ENCODE measurements at regions not wholly inside any gene's neighbourhood (a gene's known extent, or its start where the extent isn't known, plus 50 kb on each side); places are given as distances from the start of the nearest gene placed in this dataset.

DNA sequence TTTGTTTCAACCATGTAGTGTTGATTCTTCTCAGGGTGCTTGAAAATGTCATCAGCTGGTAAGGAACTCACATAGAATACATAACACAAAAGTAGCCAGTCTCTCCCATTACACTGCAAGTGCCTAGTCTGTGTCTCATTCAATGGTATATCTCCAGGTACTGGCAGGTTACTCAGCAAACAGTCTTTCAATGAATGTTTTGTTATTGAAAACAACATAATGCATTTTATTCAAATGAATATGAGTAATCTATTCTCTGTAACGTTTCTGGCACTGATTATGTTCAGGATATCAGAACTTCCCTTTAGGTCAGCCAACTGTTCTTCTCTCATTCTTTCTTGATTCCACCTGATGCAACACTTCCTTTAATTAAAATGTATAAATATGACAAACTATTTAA is 68.0 kb upstream of the SLITRK1 start:
- DNase-seq (ENCODE audit: low read depth, low spot score): no peak

DNA sequence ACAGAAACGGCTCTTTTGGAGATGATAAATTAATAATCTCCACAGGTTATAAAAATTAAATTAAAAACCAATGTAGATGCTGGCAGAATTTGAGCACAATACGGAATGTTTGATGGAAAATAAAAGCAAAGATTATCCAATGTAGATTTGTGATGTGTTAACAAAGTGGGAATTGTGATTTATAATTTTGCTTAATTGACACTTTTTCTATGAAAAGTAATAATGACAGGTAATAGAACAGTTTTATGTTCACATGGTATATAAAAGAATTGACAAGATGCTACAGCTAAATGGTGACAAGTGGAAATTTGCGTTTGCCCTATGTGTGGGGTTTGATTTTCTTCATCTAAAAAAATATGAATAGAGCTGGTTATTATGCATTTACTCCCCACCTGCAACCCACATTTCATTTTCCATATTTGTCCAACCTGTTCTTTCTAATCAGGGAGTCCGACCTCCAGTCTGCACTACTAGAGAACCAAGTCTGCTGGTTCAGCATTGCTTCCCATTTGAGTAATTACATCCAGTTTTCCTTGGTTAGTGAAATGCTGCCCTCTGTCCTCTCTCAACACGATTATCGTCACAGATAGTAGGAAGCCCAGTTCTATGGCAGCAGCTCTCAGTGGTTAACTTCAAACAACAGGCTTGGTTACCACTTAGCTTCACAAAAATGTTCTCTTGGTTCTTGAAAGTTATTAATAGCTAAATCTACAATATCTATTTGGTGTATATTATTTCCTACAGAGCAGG is 61.4 kb upstream of the SLITRK1 start:
- no CpG with 5 or more reads among the region's 6 CpGs for WGBS (ENCODE audit: insufficient coverage, insufficient read length)
- Histone ChIP-seq H3K27ac (ENCODE audit: low read length) (no peak overlapping the region), H3K4me3 (ENCODE audit: low read length) (no peak overlapping the region), H3K36me3 (ENCODE audit: control insufficient read depth, insufficient read depth, low read length) (no peaks in the 10 kb centered on the region), H3K27me3 (ENCODE audit: control insufficient read depth, insufficient read depth, low read length) (no peaks in the 10 kb centered on the region), H3K9me3 (ENCODE audit: control insufficient read depth, insufficient read depth, low read length) (no peaks in the 10 kb centered on the region), H3K4me1 (ENCODE audit: control insufficient read depth, insufficient read depth, low read length) (no peaks in the 10 kb centered on the region)
- DNase-seq (ENCODE audit: low read depth, low spot score): no peak

More for the DNA sequence above, 68.0 kb upstream of the SLITRK1 start:
- no peak overlapping the region for H3K4me3 ChIP-seq (ENCODE audit: low read length)
- H3K27me3 ChIP-seq (ENCODE audit: control insufficient read depth, insufficient read depth, low read length): no peaks in the 10 kb centered on the region
- no peaks in the 10 kb centered on the region for H3K36me3 ChIP-seq (ENCODE audit: control insufficient read depth, insufficient read depth, low read length)
- no peaks in the 10 kb centered on the region for H3K4me1 ChIP-seq (ENCODE audit: control insufficient read depth, insufficient read depth, low read length)
- no peak overlapping the region for H3K27ac ChIP-seq (ENCODE audit: low read length)
- H3K9me3 ChIP-seq (ENCODE audit: control insufficient read depth, insufficient read depth, low read length): no peaks in the 10 kb centered on the region
- WGBS (ENCODE audit: insufficient coverage, insufficient read length): no CpG with 5 or more reads among the region's 1 CpG

GRCh38 chr13:83941701-83942335 is 59.5 kb upstream of the SLITRK1 start:
- Histone ChIP-seq H3K36me3 (ENCODE audit: control insufficient read depth, insufficient read depth, low read length) (no peaks in the 10 kb centered on the region), H3K27ac (ENCODE audit: low read length) (no peak overlapping the region), H3K4me1 (ENCODE audit: control insufficient read depth, insufficient read depth, low read length) (no peaks in the 10 kb centered on the region), H3K27me3 (ENCODE audit: control insufficient read depth, insufficient read depth, low read length) (no peaks in the 10 kb centered on the region), H3K9me3 (ENCODE audit: control insufficient read depth, insufficient read depth, low read length) (no peaks in the 10 kb centered on the region), H3K4me3 (ENCODE audit: low read length) (no peak overlapping the region)
- no peak for DNase-seq (ENCODE audit: low read depth, low spot score)
- no CpG with 5 or more reads among the region's 4 CpGs for WGBS (ENCODE audit: insufficient coverage, insufficient read length)

DNA sequence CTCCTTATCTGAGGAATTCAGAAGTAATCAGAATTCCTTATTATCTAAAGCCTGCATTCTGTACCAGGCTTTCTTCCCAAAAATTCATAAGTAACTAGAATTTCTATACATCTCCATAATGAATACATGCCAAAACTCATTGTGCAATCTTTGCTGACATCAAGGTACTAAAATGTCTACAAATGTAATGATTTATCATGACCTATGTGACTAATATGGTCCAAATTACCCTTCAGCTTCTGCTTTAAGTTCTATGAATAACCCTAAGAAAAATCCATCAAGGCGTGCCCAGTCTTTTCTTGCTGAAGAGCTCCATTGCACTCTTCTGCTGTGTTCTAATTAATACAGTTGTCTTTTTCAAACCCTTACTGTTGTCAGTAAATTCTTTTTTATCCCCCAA is 58.5 kb upstream of the SLITRK1 start:
- no CpG with 5 or more reads among the region's 1 CpG for WGBS (ENCODE audit: insufficient coverage, insufficient read length)
- DNase-seq (ENCODE audit: low read depth, low spot score): no peak
- H3K4me3 ChIP-seq (ENCODE audit: low read length): no peak overlapping the region

DNA sequence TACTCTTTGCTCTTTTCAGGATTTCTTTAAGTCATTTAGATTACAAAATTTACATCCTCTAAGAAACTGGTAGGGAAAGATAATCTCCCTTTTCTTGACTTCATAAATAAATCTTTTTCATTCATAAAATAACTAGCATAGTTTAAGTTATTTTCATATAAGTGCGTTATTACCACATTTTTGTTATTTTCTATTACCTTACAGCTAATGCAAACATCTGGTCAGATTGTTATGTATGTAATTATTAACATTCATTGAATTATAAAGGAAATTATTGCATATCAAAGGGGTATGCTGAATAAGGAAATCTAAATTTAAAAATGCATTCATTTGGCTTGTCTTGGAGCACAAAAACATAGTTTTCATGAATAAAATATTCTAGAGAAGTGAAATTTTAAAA is 55.3 kb upstream of the SLITRK1 start:
- Histone ChIP-seq H3K27me3 (ENCODE audit: control insufficient read depth, insufficient read depth, low read length) (no peaks in the 10 kb centered on the region), H3K36me3 (ENCODE audit: control insufficient read depth, insufficient read depth, low read length) (no peaks in the 10 kb centered on the region), H3K4me1 (ENCODE audit: control insufficient read depth, insufficient read depth, low read length) (no peaks in the 10 kb centered on the region), H3K4me3 (ENCODE audit: low read length) (no peak overlapping the region), H3K9me3 (ENCODE audit: control insufficient read depth, insufficient read depth, low read length) (no peaks in the 10 kb centered on the region), H3K27ac (ENCODE audit: low read length) (no peak overlapping the region)
- DNase-seq (ENCODE audit: low read depth, low spot score): no peak
- WGBS (ENCODE audit: insufficient coverage, insufficient read length): no CpG with 5 or more reads among the region's 1 CpG

More for the DNA sequence above, 58.5 kb upstream of the SLITRK1 start:
- Histone ChIP-seq H3K9me3 (ENCODE audit: control insufficient read depth, insufficient read depth, low read length) (no peaks in the 10 kb centered on the region), H3K27me3 (ENCODE audit: control insufficient read depth, insufficient read depth, low read length) (no peaks in the 10 kb centered on the region), H3K27ac (ENCODE audit: low read length) (no peak overlapping the region), H3K4me1 (ENCODE audit: control insufficient read depth, insufficient read depth, low read length) (no peaks in the 10 kb centered on the region), H3K36me3 (ENCODE audit: control insufficient read depth, insufficient read depth, low read length) (no peaks in the 10 kb centered on the region)

DNA sequence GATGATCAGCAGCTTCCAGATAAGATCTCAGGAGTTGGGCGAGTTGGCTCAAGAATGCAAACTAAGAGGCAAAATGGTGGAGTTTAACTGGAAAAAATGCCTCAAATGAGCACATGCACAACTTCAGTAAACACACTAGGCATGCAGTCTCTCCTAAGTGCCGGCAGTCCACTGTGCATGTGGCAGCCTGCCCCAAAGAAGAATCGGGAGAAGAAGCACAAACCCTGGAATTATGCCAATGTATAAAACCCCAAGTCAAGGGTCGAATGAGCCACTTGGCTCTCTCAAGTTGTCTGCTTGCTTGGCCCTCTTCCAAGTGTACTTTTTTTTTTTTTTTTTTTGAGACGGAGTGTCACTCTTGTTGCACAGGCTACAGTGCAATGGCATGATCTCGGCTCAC is 53.3 kb upstream of the SLITRK1 start:
- Histone ChIP-seq H3K4me1 (ENCODE audit: control insufficient read depth, insufficient read depth, low read length) (no peaks in the 10 kb centered on the region), H3K4me3 (ENCODE audit: low read length) (no peak overlapping the region), H3K36me3 (ENCODE audit: control insufficient read depth, insufficient read depth, low read length) (no peaks in the 10 kb centered on the region), H3K27me3 (ENCODE audit: control insufficient read depth, insufficient read depth, low read length) (no peaks in the 10 kb centered on the region), H3K9me3 (ENCODE audit: control insufficient read depth, insufficient read depth, low read length) (no peaks in the 10 kb centered on the region), H3K27ac (ENCODE audit: low read length) (no peak overlapping the region)
- DNase-seq (ENCODE audit: low read depth, low spot score): no peak
- WGBS (ENCODE audit: insufficient coverage, insufficient read length): no CpG with 5 or more reads among the region's 6 CpGs

All from iPS DF 6.9 (cell line).